Nephron progenitor cell (in vitro differentiated cells): ENCODE measurements at regions not wholly inside any gene's neighbourhood (a gene's known extent, or its start where the extent isn't known, plus 50 kb on each side); places are given as distances from the start of the nearest gene placed in this dataset.

Experiments
- DNase-seq: peaks from one replicate; pipeline ENCODE4 v3.0.0; 2021
- H3K27ac Mint-ChIP-seq: 2 replicates; pipeline ENCODE4 v1.8.0; 2021; ENCODE audit warnings: mild to moderate bottlenecking, moderate library complexity, mixed read lengths
- H3K27me3 Mint-ChIP-seq: 2 replicates; pipeline ENCODE4 v1.8.0; 2021; ENCODE audit warnings: mild to moderate bottlenecking, low read depth, mixed read lengths; ENCODE audit not compliant: poor library complexity
- H3K36me3 Mint-ChIP-seq: 2 replicates; pipeline ENCODE4 v1.8.0; 2021; ENCODE audit warnings: low read depth, mixed read lengths
- H3K4me1 Mint-ChIP-seq: 2 replicates; pipeline ENCODE4 v1.8.0; 2021; ENCODE audit warnings: mixed read lengths
- H3K4me3 Mint-ChIP-seq: 2 replicates; pipeline ENCODE4 v1.8.0; 2021; ENCODE audit warnings: mild to moderate bottlenecking, moderate library complexity, mixed read lengths
- H3K9me3 Mint-ChIP-seq: 2 replicates; pipeline ENCODE4 v1.8.0; 2021; ENCODE audit warnings: mild to moderate bottlenecking, moderate library complexity, mixed read lengths
- CTCF ChIP-seq: fragments of 200-600 bp; sonication (generic); IDR thresholded peaks from 2 replicates; pipeline ENCODE4 v1.5.0; 2021; ENCODE audit warnings: antibody characterized with exemption

- H3K27ac Mint-ChIP-seq: no peak overlapping the region
- no peak for TF ChIP-seq CTCF
- no peaks in the 10 kb centered on the region for H3K4me1 Mint-ChIP-seq
- H3K9me3 Mint-ChIP-seq: no peaks in the 10 kb centered on the region
- no peak overlapping the region for H3K4me3 Mint-ChIP-seq
- no peak for DNase-seq
- H3K36me3 Mint-ChIP-seq: no peaks in the 10 kb centered on the region
- H3K27me3 Mint-ChIP-seq: peaks cover 3% of the 10 kb centered on the region
Measured at GRCh38 chr5:4987431-4987830, 152.7 kb upstream of the ADAMTS16 start.

- H3K9me3 Mint-ChIP-seq: no peaks in the 10 kb centered on the region
- no peak for DNase-seq
- TF ChIP-seq CTCF: no peak
- no peaks in the 10 kb centered on the region for H3K4me1 Mint-ChIP-seq
- H3K4me3 Mint-ChIP-seq: no peak overlapping the region
- no peaks in the 10 kb centered on the region for H3K36me3 Mint-ChIP-seq
- H3K27me3 Mint-ChIP-seq: peaks cover 9% of the 10 kb centered on the region
- no peak overlapping the region for H3K27ac Mint-ChIP-seq
Measured at GRCh38 chr5:4989118-4989517, 151.0 kb upstream of the ADAMTS16 start.

- Mint-ChIP-seq H3K4me3 (no peak overlapping the region), H3K9me3 (no peaks in the 10 kb centered on the region), H3K36me3 (no peaks in the 10 kb centered on the region), H3K4me1 (no peaks in the 10 kb centered on the region), H3K27me3 (peaks cover 9% of the 10 kb centered on the region), H3K27ac (no peak overlapping the region)
- no peak for DNase-seq
- no peak for TF ChIP-seq CTCF
Measured at GRCh38 chr5:4990017-4990416, 150.1 kb upstream of the ADAMTS16 start.

- Mint-ChIP-seq H3K4me3 (no peak overlapping the region), H3K9me3 (no peaks in the 10 kb centered on the region), H3K27me3 (peaks cover 6% of the 10 kb centered on the region), H3K36me3 (no peaks in the 10 kb centered on the region), H3K4me1 (no peaks in the 10 kb centered on the region), H3K27ac (no peak overlapping the region)
- no peak for TF ChIP-seq CTCF
- DNase-seq: no peak
Measured at GRCh38 chr5:4990462-4990861, 149.7 kb upstream of the ADAMTS16 start.

- H3K36me3 Mint-ChIP-seq: no peaks in the 10 kb centered on the region
Measured at GRCh38 chr5:4991925-4992324, 148.2 kb upstream of the ADAMTS16 start.

More at GRCh38 chr5:4991925-4992324, 148.2 kb upstream of the ADAMTS16 start:
- H3K9me3 Mint-ChIP-seq: no peaks in the 10 kb centered on the region
- TF ChIP-seq CTCF: no peak
- H3K27ac Mint-ChIP-seq: no peak overlapping the region
- DNase-seq: no peak
- no peak overlapping the region for H3K4me3 Mint-ChIP-seq
- H3K27me3 Mint-ChIP-seq: peaks cover 6% of the 10 kb centered on the region
- H3K4me1 Mint-ChIP-seq: no peaks in the 10 kb centered on the region
